Adrenal gland (tissue), 9 donors: ENCODE measurements at regions not wholly inside any gene's neighbourhood (a gene's known extent, or its start where the extent isn't known, plus 50 kb on each side); places are given as distances from the start of the nearest gene placed in this dataset.

ENCODE experiments used
- DNase-seq, 7 donors: peaks; one replicate each; pipeline ENCODE4 v3.0.0-alpha.2; 2019 to 2020
- H3K27ac ChIP-seq, 5 donors: fragments of 200-600 bp; sonication (generic) in 4 of 5; 1 replicate in 3 of 5; 2 replicates in 2 of 5; pipeline versions ENCODE4 v1.5.1 to v1.8.0; 2016 to 2020; ENCODE audit warnings: mild to moderate bottlenecking in 1 of 5
- H3K27me3 ChIP-seq: fragments of 200-600 bp; 2 replicates; pipeline ENCODE4 v1.8.0; 2021
- H3K36me3 ChIP-seq, 2 donors: fragments of 200-600 bp; replicated peaks in 1 of 2; 1 replicate in 1 of 2; 2 replicates in 1 of 2; pipeline versions ENCODE4 v1.5.1 to v1.8.0; 2018 to 2022
- H3K4me1 ChIP-seq, 2 donors: fragments of 200-600 bp; replicated peaks in 1 of 2; 1 replicate in 1 of 2; 2 replicates in 1 of 2; pipeline versions ENCODE4 v1.5.1 to v1.8.0; 2018 to 2021
- H3K4me3 ChIP-seq, 4 donors: fragments of 200-600 bp; sonication (generic) in 3 of 4; one replicate each; pipeline ENCODE4 v1.5.1; 2016 to 2018
- H3K9me3 ChIP-seq, 3 donors: fragments of 200-600 bp; sonication (generic) in 1 of 3; replicated peaks in 1 of 3; 1 replicate in 2 of 3; 2 replicates in 1 of 3; pipeline versions ENCODE4 v1.5.1 to v1.8.0; 2016 to 2021
- POLR2A ChIP-seq, 2 donors: fragments of 450-650 bp; IDR thresholded peaks; one replicate each; pipeline ENCODE4 v1.6.1; 2017; ENCODE audit warnings: antibody characterized with exemption in 2 of 2, mild to moderate bottlenecking in 2 of 2, moderate library complexity in 1 of 2
- WGBS, 4 donors: extraction: QIAGEN DNeasy Blood & Tissue Kit in 2 of 4; methylation state at CpG; one replicate each; pipeline versions ENCODE4 v1.1.5 to v1.1.7; 2013 to 2017; 5-methylcytosine and 5-hydroxymethylcytosine counted together
- intact Hi-C, 2 donors: fragments of 100-400 bp; cut with DNase I; formaldehyde crosslinking; loops; one replicate each; pipeline versions ENCODE4 v1.14.1 to v1.15.0; 2022 to 2023
- TF ChIP-seq, protein P1 (sequence below), 6 experiments: fragments of 450-650 bp in 4 of 6; fragments of 200-600 bp in 2 of 6; sonication (generic) in 1 of 6; IDR thresholded peaks; 1 replicate in 5 of 6; 2 replicates in 1 of 6; pipeline versions ENCODE4 v1.5.1 to v1.8.0; 2016 to 2021; ENCODE audit warnings: antibody characterized with exemption in 6 of 6, mild to moderate bottlenecking in 2 of 6, moderate library complexity in 1 of 6
- donor health status: healthy with polysubstance abuse.
- donor health status: Bipolar disorder and iron deficiency.
- donor health status: DM: yes; HTN: yes; CAD: no.
- donor health status: DM: no; HTN: no; CAD: no.
- donor health status: DM: no; HTN: no; CAD: no.

DNA sequence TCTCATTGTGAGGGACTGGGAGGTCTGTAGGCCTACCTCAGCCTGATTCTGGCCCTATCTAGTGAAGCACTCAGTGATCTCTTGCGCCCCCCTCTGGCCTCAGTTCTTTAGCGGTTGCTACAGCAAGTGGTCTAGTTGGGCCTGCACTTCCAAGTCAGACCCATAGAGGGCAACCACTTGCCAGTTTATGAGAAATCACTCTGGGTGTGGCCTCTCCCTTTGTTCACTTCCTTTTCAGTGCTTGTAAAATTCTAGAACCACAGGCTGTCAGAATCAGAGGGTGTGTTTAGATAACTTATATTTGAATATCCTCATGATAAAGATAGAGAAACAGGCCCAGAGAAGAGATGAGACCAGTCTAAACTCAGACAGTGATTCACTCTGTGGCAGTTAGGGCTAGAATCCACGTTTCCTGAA, 60.9 kb upstream of the LAS1L start:
- Histone ChIP-seq H3K9me3 (no peaks in the 10 kb centered on the region), H3K27me3 (no peaks in the 10 kb centered on the region), H3K27ac (peak overlapping the region in 4 of 5 donors; percentile 33 to 68 (median 52)), H3K4me1 (no peaks in the 10 kb centered on the region), H3K4me3 (no peak overlapping the region), H3K36me3 (no peaks in the 10 kb centered on the region)
- 5 to 50% (median 14%) methylated on average over 1 to 3 of the region's 3 CpGs for WGBS, 4 donors
- intact Hi-C loops: loop anchor here in 1 of 2 donors (10.0 kb wide), 1 partner anchor 109 kb away; no protein-coding TSS in a partner anchor
- peak in 1 of 2 donors; percentile 35 for TF ChIP-seq POLR2A (IDR thresholded peaks at IDR 0.05)
- TF ChIP-seq, protein P1, sequence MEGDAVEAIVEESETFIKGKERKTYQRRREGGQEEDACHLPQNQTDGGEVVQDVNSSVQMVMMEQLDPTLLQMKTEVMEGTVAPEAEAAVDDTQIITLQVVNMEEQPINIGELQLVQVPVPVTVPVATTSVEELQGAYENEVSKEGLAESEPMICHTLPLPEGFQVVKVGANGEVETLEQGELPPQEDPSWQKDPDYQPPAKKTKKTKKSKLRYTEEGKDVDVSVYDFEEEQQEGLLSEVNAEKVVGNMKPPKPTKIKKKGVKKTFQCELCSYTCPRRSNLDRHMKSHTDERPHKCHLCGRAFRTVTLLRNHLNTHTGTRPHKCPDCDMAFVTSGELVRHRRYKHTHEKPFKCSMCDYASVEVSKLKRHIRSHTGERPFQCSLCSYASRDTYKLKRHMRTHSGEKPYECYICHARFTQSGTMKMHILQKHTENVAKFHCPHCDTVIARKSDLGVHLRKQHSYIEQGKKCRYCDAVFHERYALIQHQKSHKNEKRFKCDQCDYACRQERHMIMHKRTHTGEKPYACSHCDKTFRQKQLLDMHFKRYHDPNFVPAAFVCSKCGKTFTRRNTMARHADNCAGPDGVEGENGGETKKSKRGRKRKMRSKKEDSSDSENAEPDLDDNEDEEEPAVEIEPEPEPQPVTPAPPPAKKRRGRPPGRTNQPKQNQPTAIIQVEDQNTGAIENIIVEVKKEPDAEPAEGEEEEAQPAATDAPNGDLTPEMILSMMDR (IDR thresholded peaks at IDR 0.05): peak; percentile 97 to 99 (median 98)
- DNase-seq: peak; percentile 90 to 98 (median 96)

DNA sequence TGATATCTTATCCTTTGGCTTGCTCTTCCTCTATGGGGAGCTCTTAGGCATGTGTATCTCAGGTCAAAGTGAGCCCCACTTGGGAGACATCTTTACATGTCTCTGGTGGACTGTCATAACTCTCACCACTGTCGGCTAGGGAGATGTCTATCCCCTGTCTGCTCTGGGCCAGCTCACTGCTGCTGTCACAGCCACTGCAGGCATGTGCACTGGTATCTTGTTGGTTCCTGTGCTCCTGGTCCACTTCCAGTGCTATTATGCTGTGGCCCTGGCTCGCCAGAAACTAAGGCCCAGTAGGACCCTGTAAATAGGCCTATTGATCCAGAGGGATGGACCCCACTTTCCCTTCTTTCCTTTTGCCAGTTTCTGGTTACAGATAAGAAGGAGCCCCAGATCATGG, 56.6 kb upstream of the LAS1L start:
- no peak for DNase-seq
- Histone ChIP-seq H3K4me3 (no peak overlapping the region), H3K27ac (no peak overlapping the region), H3K27me3 (no peaks in the 10 kb centered on the region), H3K36me3 (no peaks in the 10 kb centered on the region), H3K9me3 (no peaks in the 10 kb centered on the region), H3K4me1 (no peaks in the 10 kb centered on the region)
- TF ChIP-seq, protein P1 (IDR thresholded peaks at IDR 0.05): no peak
- TF ChIP-seq POLR2A (IDR thresholded peaks at IDR 0.05): no peak
- WGBS, 4 donors: 75 to 90% (median 82%) methylated on average over 2 of the region's 2 CpGs
- intact Hi-C loops: loop anchor here in 1 of 2 donors (10.0 kb wide), 1 partner anchor 114 kb away; no protein-coding TSS in a partner anchor

DNA sequence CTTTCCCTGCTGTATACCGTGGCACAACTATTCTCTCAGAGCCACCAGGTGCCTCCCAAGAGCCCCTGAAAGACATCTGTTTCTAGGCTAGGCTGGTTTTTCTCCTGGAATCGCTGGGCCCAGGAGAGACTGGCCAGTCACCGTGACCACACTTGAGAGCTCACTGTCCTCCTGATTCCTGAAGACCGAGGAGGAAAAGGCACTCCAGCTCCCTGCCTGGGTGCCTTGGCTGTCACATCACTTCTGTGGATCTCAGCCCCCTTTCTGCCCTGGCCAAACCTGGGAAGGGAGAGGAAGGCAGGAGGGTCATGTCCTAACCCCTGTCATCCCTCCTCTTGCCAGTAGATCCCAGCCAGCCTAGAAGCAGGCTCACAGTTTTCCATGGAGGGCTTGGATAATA, 54.7 kb upstream of the LAS1L start:
- TF ChIP-seq, protein P1 (IDR thresholded peaks at IDR 0.05): no peak
- no peak for TF ChIP-seq POLR2A (IDR thresholded peaks at IDR 0.05)
- WGBS, 4 donors: 56 to 72% (median 68%) methylated on average over 3 to 4 of the region's 4 CpGs
- H3K4me1 ChIP-seq: no peaks in the 10 kb centered on the region
- H3K36me3 ChIP-seq: no peaks in the 10 kb centered on the region
- no peak overlapping the region for H3K27ac ChIP-seq
- no peak for DNase-seq
- intact Hi-C loops: no loop called here
- H3K27me3 ChIP-seq: peaks cover 3% of the 10 kb centered on the region
- no peak overlapping the region for H3K4me3 ChIP-seq
- H3K9me3 ChIP-seq: no peaks in the 10 kb centered on the region

DNA sequence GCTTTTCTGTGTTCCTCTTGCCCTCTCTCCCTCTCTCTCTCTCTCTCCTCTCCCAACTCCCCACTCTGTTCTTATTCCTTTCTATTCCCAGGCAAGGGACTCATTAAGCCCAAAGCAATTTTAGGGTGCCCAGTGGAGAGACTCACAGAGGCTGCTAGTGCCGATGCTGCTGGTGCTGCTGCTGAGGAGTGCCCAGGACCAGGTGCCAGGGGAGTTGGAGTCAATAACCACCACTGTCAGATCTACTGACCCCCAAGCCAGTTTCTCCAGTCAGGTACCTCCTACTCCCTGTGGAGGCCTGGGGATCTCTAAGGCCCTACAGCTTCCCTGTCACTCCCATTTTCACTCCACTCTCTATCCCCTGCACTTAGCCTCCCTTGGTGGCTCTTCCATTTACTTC, 54.2 kb upstream of the LAS1L start:
- Histone ChIP-seq H3K36me3 (no peaks in the 10 kb centered on the region), H3K9me3 (no peaks in the 10 kb centered on the region), H3K4me3 (no peak overlapping the region), H3K4me1 (no peaks in the 10 kb centered on the region), H3K27me3 (peaks cover 8% of the 10 kb centered on the region), H3K27ac (peak overlapping the region in 1 of 5 donors; percentile 69)
- WGBS, 4 donors: 75 to 100% (median 78%) methylated on average over 1 of the region's 1 CpG
- intact Hi-C loops: no loop called here
- no peak for TF ChIP-seq POLR2A (IDR thresholded peaks at IDR 0.05)
- TF ChIP-seq, protein P1 (IDR thresholded peaks at IDR 0.05): no peak
- DNase-seq: no peak
